B cell (primary cell): ENCODE measurements at regions not wholly inside any gene's neighbourhood (a gene's known extent, or its start where the extent isn't known, plus 50 kb on each side); places are given as distances from the start of the nearest gene placed in this dataset.

Experiments
- ATAC-seq: fragments of 200-7000 bp; cut with Tn5 transposase; one replicate; pipeline ENCODE4 v1.10.0; 2021; ENCODE audit warnings: low read depth, mild to moderate bottlenecking, moderate number of reproducible peaks, moderate library complexity
- CTCF ChIA-PET: fragments of 350-600 bp; sonication (Branson Sonifier 250); formaldehyde crosslinking; loops from one replicate; lab custom pipeline; 2021; ENCODE audit warnings: antibody characterized with exemption, inconsistent platforms; lab: Charles Lee
- POLR2A ChIA-PET: fragments of 350-600 bp; sonication (Branson Sonifier 250); formaldehyde crosslinking; loops from one replicate; lab custom pipeline; 2021; ENCODE audit warnings: antibody characterized with exemption; lab: Charles Lee
- DNase-seq: peaks from one replicate; pipeline ENCODE4 v3.0.0; 2013
- H2AFZ ChIP-seq: 2 replicates; pipeline ENCODE4 v1.6.1; 2012; ENCODE audit warnings: mild to moderate bottlenecking, low read depth, low read length; ENCODE audit not compliant: insufficient read depth, poor library complexity, severe bottlenecking
- H3K27ac ChIP-seq, 2 donors: 1 replicate in 1 of 2; 2 replicates in 1 of 2; pipeline ENCODE4 v1.5.1; 2012 to 2013; ENCODE audit warnings: low read length in 2 of 2, mild to moderate bottlenecking in 2 of 2, moderate library complexity in 1 of 2
- H3K27me3 ChIP-seq, 4 experiments: fragments of 200-600 bp in 1 of 4; sonication (generic) in 1 of 4; replicated peaks in 1 of 4; 1 replicate in 2 of 4; 2 replicates in 2 of 4; pipeline versions ENCODE4 v1.6.1 to v1.7.0; 2013 to 2016; ENCODE audit warnings: low read length in 3 of 4, mild to moderate bottlenecking in 2 of 4, mixed read lengths in 1 of 4, moderate library complexity in 1 of 4; ENCODE audit not compliant: insufficient read depth in 4 of 4, control insufficient read depth in 3 of 4; ENCODE audit errors: control extremely low read depth in 1 of 4
- H3K36me3 ChIP-seq, 2 experiments: replicated peaks in 1 of 2; 1 replicate in 1 of 2; 2 replicates in 1 of 2; pipeline versions ENCODE4 v1.6.1 to v1.7.1; 2013; ENCODE audit warnings: low read length in 1 of 2; ENCODE audit not compliant: insufficient read depth in 2 of 2, control insufficient read depth in 1 of 2; ENCODE audit errors: control extremely low read depth in 1 of 2, extremely low read depth in 1 of 2
- H3K4me1 ChIP-seq, 2 donors: fragments of 200-600 bp in 1 of 2; sonication (generic) in 1 of 2; 1 replicate in 1 of 2; 2 replicates in 1 of 2; pipeline versions ENCODE4 v1.5.1 to v1.6.1; 2013 to 2017; ENCODE audit warnings: low read length in 2 of 2; ENCODE audit not compliant: control insufficient read depth in 2 of 2, insufficient read depth in 2 of 2
- H3K4me2 ChIP-seq: replicated peaks from 2 replicates; pipeline ENCODE3; 2012; ENCODE audit warnings: mild to moderate bottlenecking, low read depth, low read length; ENCODE audit not compliant: poor library complexity, severe bottlenecking
- H3K4me3 ChIP-seq, 5 experiments: fragments of 200-600 bp in 1 of 5; sonication (generic) in 1 of 5; 1 replicate in 3 of 5; 2 replicates in 2 of 5; pipeline versions ENCODE4 v1.5.1 to v1.7.0; 2011 to 2016; ENCODE audit warnings: low read length in 4 of 5, mild to moderate bottlenecking in 4 of 5, low read depth in 2 of 5, control low read depth in 1 of 5, moderate library complexity in 1 of 5; ENCODE audit not compliant: insufficient read depth in 1 of 5; ENCODE audit errors: control extremely low read depth in 1 of 5, extremely low read depth in 1 of 5
- H3K79me2 ChIP-seq: fragments of 200-600 bp; sonication (generic); one replicate; pipeline ENCODE4 v1.6.0; 2016; ENCODE audit warnings: low read length; ENCODE audit not compliant: control insufficient read depth, insufficient read depth
- H3K9ac ChIP-seq: fragments of 200-600 bp; sonication (generic); 2 replicates; pipeline ENCODE4 v1.6.1; 2017; ENCODE audit warnings: mild to moderate bottlenecking, low read length, moderate library complexity
- H3K9me3 ChIP-seq, 3 donors: one replicate each; pipeline versions ENCODE4 v1.6.1 to v1.7.1; 2013; ENCODE audit warnings: low read length in 2 of 3; ENCODE audit not compliant: control insufficient read depth in 2 of 3, insufficient read depth in 1 of 3; ENCODE audit errors: control extremely low read depth in 1 of 3
- H4K20me1 ChIP-seq: 2 replicates; pipeline ENCODE4 v1.6.0; 2012; ENCODE audit warnings: mild to moderate bottlenecking, low read length; ENCODE audit not compliant: insufficient read depth, control insufficient read depth, poor library complexity, severe bottlenecking
- H3K27ac Mint-ChIP-seq: one replicate; pipeline ENCODE4 v1.8.0; 2021; ENCODE audit warnings: mixed read lengths
- H3K27me3 Mint-ChIP-seq: one replicate; pipeline ENCODE4 v1.8.0; 2021; ENCODE audit warnings: mixed read lengths
- H3K4me1 Mint-ChIP-seq: one replicate; pipeline ENCODE4 v1.8.0; 2021; ENCODE audit warnings: mixed read lengths
- H3K4me3 Mint-ChIP-seq: one replicate; pipeline ENCODE4 v1.8.0; 2021; ENCODE audit warnings: mixed read lengths
- H3K9me3 Mint-ChIP-seq: one replicate; pipeline ENCODE4 v1.8.0; 2022; ENCODE audit warnings: mixed read lengths; ENCODE audit not compliant: insufficient read depth
- EZH2 ChIP-seq: IDR thresholded peaks from 2 replicates; pipeline ENCODE4 v1.6.1; 2012; ENCODE audit warnings: borderline replicate concordance, low read depth, mild to moderate bottlenecking, moderate library complexity, low read length; ENCODE audit not compliant: insufficient read depth, poor library complexity, severe bottlenecking
- WGBS: methylation state at CpG from one replicate; pipeline ENCODE4 v1.1.5; 2013; ENCODE audit warnings: missing lambda C conversion rate; ENCODE audit not compliant: insufficient coverage; 5-methylcytosine and 5-hydroxymethylcytosine counted together
- intact Hi-C: fragments of 100-400 bp; cut with micrococcal nuclease; formaldehyde crosslinking; loops from one replicate; pipeline ENCODE4 v1.10.0; 2022
- TF ChIP-seq, protein P1 (sequence below): fragments of 200-600 bp; IDR thresholded peaks from one replicate; pipeline ENCODE4 v1.8.0; 2022; ENCODE audit warnings: antibody characterized with exemption, mild to moderate bottlenecking

DNA sequence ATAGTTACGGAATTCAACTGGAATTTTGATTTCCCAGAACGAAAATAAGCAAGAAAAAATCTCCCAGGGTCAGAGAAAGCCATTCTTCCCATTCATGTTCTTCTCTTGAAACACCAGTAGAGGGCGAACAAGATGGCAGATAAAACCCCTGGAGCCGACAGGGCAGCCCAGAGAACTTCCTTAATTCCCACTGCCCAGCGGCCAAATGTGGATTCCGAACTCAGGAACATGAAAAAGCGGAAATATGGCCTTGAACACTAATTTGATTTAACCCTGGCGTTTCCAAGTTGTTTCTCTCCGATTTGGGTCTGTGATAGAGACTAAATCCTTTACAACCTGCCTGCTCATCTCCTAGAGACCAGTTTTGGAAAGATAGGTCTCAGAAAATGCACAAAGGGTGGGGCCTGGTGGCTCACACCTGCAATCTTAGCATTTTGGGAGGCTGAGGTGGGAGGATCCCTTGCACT lies 100.7 kb upstream of the WAC start:
- Mint-ChIP-seq H3K4me1 (peaks cover 6% of the 10 kb centered on the region), H3K4me3 (peak overlapping the region; percentile 62), H3K9me3 (peaks cover 2% of the 10 kb centered on the region), H3K27me3 (peaks cover 3% of the 10 kb centered on the region), H3K27ac (no peak overlapping the region)
- peak; percentile 62 for ATAC-seq
- POLR2A ChIA-PET = no interaction called here
- Histone ChIP-seq H3K27me3 (no peaks in the 10 kb centered on the region), H3K27ac (no peak overlapping the region), H3K9me3 (peaks cover 0 to 5% (median 5%) of the 10 kb centered on the region in 3 donors), H3K9ac (peak overlapping the region; percentile 52), H4K20me1 (no peaks in the 10 kb centered on the region), H2AFZ (peak overlapping the region; percentile 54), H3K36me3 (no peaks in the 10 kb centered on the region), H3K4me1 (peaks cover 4 to 6% of the 10 kb centered on the region in 2 donors), H3K4me3 (peak overlapping the region in 3 of 5 experiments; percentile 12 to 52 (median 33)), H3K4me2 (peak overlapping the region; percentile 70), H3K79me2 (no peaks in the 10 kb centered on the region)
- no peak for TF ChIP-seq EZH2
- TF ChIP-seq, protein P1, sequence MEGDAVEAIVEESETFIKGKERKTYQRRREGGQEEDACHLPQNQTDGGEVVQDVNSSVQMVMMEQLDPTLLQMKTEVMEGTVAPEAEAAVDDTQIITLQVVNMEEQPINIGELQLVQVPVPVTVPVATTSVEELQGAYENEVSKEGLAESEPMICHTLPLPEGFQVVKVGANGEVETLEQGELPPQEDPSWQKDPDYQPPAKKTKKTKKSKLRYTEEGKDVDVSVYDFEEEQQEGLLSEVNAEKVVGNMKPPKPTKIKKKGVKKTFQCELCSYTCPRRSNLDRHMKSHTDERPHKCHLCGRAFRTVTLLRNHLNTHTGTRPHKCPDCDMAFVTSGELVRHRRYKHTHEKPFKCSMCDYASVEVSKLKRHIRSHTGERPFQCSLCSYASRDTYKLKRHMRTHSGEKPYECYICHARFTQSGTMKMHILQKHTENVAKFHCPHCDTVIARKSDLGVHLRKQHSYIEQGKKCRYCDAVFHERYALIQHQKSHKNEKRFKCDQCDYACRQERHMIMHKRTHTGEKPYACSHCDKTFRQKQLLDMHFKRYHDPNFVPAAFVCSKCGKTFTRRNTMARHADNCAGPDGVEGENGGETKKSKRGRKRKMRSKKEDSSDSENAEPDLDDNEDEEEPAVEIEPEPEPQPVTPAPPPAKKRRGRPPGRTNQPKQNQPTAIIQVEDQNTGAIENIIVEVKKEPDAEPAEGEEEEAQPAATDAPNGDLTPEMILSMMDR = peak; percentile 87
- CTCF ChIA-PET = interaction anchor here (0.7 to 1.4 kb wide), 3 partner anchors 58 to 1011 kb away, joined by 3 to 5 read pairs (median 4); partner anchors contain the start of gene WAC
- peak; percentile 63 for DNase-seq
- WGBS = 0% methylated on average over 3 of the region's 9 CpGs
- intact Hi-C loops = loop anchor here (1.0 to 10.0 kb wide), 2 partner anchors 100 to 143 kb away; no protein-coding TSS in a partner anchor

GRCh38 chr10:28434063-28434462 lies 98.9 kb upstream of the WAC start:
- H3K4me1 Mint-ChIP-seq = peaks cover 6% of the 10 kb centered on the region
- H2AFZ ChIP-seq = no peak overlapping the region
- no peak overlapping the region for H3K4me3 ChIP-seq
- ATAC-seq = no peak
- H3K27ac ChIP-seq = no peak overlapping the region
- no peak overlapping the region for H3K4me2 ChIP-seq
- H3K27ac Mint-ChIP-seq = no peak overlapping the region
- no peak overlapping the region for H3K4me3 Mint-ChIP-seq
- H3K4me1 ChIP-seq = peaks cover 4 to 6% of the 10 kb centered on the region in 2 donors
- H3K9ac ChIP-seq = no peak overlapping the region
- no peak for TF ChIP-seq EZH2
- TF ChIP-seq, protein P1 = no peak
- DNase-seq = no peak
- no peaks in the 10 kb centered on the region for H3K79me2 ChIP-seq
- CTCF ChIA-PET = no interaction called here
- POLR2A ChIA-PET = no interaction called here
- H3K36me3 ChIP-seq = no peaks in the 10 kb centered on the region
- intact Hi-C loops = loop anchor here (10.0 kb wide), 1 partner anchor 141 kb away; no protein-coding TSS in a partner anchor
- H4K20me1 ChIP-seq = no peaks in the 10 kb centered on the region
- peaks cover 0 to 5% (median 5%) of the 10 kb centered on the region in 3 donors for H3K9me3 ChIP-seq
- H3K27me3 ChIP-seq = no peaks in the 10 kb centered on the region
- 91% methylated on average over 1 of the region's 4 CpGs for WGBS
- peaks cover 9% of the 10 kb centered on the region for H3K27me3 Mint-ChIP-seq
- peaks cover 2% of the 10 kb centered on the region for H3K9me3 Mint-ChIP-seq
